ENCODE measurements at regions not wholly inside any gene's neighbourhood (a gene's known extent, or its start where the extent isn't known, plus 50 kb on each side); places are given as distances from the start of the nearest gene placed in this dataset.

- TF ChIP-seq POLR2A (IDR thresholded peaks at IDR 0.05; ENCODE audit: low read length) (no peak), GATA1 (IDR thresholded peaks at IDR 0.05; ENCODE audit: low read depth, low read length) (no peak)
Measured at GRCh38 chr18:9021458-9021857, 81.0 kb upstream of the NDUFV2 start.

Measured in erythroblast (primary cell).